ENCODE measurements at regions not wholly inside any gene's neighbourhood (a gene's known extent, or its start where the extent isn't known, plus 50 kb on each side); places are given as distances from the start of the nearest gene placed in this dataset.

- TF ChIP-seq CTCF (conservative IDR thresholded peaks at IDR 0.05; ENCODE audit: low read length) (no peak), EZH2phosphoT487 (IDR thresholded peaks at IDR 0.05; ENCODE audit: borderline replicate concordance) (no peak)
These were observed 613.3 kb upstream of the JAG1 start for GRCh38 chr20:11287126-11287525.
